ENCODE measurements at regions not wholly inside any gene's neighbourhood (a gene's known extent, or its start where the extent isn't known, plus 50 kb on each side); places are given as distances from the start of the nearest gene placed in this dataset.
"Not testable (repeated sequence)": the region's sequence is repeated elsewhere in the genome, so short reads cannot be mapped to it uniquely, and the experiment has no call there.

DNA sequence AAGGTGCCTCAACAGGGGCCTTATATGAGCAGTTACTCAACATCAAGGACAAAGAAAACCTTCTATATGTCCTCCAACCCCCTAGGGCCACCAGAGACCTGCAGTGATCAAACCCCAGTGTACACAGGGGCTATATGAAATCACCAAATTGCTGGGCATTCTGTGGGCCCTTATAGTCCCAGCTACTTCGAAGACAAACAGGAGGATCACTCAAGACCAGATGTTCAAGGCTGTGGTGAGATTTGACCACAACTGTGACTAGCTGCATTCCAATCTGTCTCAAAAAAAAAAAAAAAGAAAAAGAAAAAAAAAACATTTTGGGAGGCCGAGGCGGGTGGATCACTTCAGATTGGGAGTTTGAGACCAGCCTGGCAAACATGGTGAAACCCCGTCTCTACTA is 51.0 kb upstream of the PRB2 start:
- DNase-seq (ENCODE audit: low read depth in 3 of 3, low spot score in 2 of 3), result no peak

DNA sequence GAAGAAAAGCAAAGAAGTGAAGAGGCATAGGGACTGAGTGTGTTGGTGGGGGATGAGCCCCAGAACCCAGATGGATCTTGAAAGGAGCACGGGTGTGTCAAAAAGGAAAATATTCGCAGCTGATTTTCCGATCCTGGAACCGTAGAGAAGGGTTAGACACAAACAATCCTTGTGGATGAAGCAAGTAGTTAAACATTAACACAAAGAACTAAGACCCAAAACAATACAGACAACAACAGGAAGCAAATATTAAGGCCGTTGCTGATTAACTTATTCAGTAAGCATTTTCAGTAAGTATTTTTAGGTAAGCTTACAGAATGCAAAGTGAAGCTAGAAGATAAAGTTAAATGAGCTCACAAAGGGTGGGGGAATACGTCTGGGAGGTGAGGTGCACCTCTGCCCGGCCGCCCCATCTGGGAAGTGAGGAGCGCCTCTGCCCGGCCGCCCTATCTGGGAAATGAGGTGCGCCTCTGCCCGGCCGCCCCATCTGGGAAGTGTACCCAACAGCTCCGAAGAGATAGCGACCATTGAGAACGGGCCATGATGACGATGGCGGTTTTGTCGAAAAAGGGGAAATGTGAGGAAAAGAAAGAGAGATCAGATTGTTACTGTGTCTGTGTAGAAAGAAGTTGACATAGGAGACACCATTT is 62.8 kb upstream of the PRB2 start:
- no peak for DNase-seq (ENCODE audit: low read depth in 3 of 3, low spot score in 2 of 3)

DNA sequence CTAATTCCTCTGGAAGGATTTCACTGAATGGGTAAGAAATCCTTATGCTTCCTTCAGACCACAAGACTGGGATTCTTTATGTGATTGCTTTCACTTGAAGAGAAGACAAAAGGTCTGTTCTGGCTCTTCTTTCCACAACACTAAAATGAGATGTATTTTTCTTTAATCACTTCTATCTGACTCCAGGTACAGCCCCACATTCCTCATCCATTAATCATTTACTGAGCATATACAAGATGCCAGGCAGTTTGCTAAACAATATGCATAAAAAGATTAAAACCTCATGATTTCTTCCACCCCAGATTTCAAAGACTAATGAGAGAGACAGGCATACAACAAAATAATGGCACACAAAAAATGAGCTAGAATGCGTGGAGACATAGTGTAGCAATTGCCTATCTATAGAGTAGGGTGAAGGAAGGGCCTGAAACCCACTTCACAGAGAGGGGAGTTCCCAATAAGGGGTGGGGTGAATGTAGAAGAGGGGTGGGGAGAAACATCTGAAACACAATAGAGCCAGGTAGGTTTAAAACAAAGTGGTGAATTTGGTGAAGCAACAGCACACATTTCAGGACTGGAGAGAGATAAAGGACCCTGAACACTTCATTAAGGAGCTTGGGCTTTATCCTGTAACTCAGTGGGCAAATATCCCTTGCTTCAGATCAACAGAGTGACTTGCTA is 65.1 kb upstream of the PRB2 start:
- no peak for DNase-seq (ENCODE audit: low read depth in 3 of 3, low spot score in 2 of 3)

DNA sequence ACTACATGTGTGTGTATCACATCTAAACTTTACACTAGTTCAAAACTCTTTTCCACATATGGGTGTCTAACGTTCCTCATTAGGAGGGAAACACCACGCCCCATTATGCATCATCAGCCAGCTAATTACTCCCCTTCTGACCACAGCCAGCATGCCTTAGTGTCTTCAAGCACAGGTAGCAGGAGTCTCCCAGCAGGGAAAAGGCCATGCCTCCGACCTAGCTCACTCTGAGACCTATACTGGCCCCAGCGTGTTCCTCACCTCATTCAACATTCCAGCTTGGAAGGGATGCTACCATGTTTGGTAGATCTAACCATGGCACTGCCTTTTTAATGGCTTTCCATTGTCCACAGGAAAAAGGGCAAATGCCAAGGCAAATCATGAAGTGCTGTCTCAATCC is 66.1 kb upstream of the PRB2 start:
- DNase-seq (ENCODE audit: low read depth in 3 of 3, low spot score in 2 of 3), result no peak

DNA sequence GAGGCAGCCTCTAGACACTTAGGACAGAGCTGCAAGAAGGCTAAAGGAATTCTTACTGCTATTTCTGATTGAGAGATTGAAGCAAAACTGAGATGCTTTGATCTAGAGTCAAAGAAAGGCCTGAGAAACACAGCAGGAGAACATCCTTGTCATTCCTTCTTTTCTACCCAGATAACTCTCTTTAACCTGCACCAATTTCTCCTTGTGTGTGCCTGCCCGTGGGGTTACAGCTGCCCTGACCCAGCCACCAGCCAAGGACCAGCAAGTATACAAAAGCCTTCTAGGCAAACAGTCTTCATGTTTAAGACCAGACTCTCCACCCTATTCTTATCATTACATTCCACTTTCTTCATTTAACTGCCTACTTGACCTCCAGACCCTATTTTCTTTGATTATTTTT is 81.7 kb upstream of the PRB2 start:
- DNase-seq (ENCODE audit: low read depth in 3 of 3, low spot score in 2 of 3), result no peak

DNA sequence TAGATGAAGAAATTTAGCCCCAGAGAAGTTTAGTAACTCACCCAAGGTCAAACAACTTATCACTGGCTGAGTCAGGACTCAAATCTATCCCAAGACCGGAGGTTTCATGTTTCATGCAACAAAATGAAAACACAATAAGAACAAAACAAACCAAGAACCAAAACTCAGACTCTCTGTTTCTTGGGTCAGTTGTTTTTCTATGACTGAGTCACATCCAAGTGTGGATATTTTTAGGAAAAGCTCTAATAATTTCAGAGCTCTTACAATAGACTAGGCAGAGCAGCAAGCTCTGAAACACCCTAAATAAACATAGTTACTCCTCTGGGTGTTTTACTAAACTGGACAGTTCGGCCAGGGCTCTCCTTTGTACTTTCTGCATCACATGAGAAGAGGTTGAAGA is 87.6 kb upstream of the PRB2 start:
- no peak for DNase-seq (ENCODE audit: low read depth in 3 of 3, low spot score in 2 of 3)

DNA sequence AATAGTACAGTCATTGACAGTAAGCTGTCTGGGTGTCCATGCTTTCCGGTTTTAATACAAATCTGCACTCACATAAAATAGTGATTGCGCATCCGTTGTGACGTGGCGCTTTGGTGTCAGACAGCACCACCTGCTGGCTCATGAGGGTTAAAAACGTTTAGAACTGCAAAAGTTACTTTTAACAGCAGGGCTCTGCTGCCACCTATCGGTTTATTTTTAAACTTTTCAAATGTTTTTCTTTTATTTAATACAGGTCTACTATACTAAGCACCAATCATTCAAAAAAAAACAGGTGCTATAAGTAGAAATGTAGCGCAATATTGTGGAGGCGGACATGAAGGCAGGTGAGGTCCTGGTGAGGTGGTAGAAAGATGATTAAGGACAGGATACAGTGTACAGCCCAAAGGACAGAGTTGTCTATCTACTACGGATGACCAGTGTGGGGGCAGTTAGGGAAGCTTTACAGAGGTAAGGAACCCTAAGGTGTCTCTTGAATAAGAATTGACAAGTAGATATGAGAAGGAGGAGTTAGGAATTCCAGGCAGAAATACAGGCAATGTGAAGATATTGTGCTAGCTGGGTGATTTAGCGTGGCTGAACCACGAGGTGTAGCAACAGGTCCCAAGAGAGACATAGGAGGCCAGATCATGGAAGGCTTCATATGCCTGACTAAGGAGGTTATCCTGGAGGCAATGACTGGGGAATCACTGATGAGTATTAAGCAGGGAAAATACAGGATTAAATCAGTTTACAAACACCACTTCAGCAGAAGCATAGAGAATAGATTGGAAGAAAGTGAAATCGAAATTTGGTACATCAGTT is 91.5 kb upstream of the PRB2 start:
- peak; percentile 49 to 73 (median 71) for DNase-seq (ENCODE audit: low read depth in 3 of 3, low spot score in 2 of 3)

DNA sequence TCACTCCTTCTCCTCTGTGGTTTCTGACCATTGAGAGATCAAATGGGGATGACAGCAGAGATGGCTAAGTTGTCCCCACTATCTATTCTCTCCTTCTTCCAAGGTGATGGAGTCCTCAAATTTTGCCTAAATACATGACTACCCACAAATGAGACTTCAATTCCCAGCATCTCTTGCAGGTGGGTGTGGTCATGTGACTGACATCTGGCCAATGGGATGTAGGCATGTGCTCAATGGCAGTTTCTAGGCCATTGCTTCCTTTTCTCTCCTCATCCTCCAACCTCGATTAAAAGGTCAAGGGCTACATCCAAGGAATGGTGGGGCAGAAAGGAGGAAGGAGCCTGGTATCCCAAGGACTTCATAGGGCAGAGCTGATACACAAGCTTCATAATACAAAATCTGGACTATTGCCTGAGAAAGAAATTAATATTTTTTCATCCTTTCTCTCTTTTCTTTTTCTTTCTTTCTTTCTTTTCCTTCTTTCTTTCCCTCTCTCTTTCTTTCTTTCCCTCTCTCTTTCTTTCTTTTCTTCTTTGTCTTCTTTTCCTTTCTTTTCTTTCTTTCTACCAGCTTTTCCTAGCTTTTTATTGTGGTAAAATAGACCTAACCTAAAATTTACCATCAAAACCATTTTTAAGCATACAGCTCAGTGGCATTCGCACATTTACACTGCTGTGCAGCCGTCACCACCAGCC is 100.9 kb upstream of the PRB2 start:
- DNase-seq (ENCODE audit: low read depth in 3 of 3, low spot score in 2 of 3), result no peak

DNA sequence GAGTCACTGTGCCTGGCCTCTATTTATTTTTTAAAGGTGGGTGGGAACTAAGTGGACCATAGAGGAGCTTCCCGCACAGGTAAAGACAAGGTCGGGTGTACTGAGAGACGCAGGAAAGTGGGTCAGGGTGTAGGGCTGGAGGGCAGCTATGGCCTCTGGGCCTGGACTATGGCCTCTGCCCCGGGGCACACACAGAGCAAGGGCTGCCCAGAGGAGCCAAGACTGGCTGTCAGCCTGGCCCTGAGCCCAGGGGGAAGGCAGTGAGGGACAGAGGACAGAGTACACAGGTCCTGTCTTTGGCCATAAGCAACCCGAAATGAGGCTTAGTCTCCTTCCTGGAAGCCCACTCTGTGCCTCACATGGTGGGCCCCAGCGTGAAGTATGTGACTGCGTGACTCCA is 102.1 kb upstream of the PRB2 start:
- DNase-seq (ENCODE audit: low read depth in 3 of 3, low spot score in 2 of 3), result no peak

DNA sequence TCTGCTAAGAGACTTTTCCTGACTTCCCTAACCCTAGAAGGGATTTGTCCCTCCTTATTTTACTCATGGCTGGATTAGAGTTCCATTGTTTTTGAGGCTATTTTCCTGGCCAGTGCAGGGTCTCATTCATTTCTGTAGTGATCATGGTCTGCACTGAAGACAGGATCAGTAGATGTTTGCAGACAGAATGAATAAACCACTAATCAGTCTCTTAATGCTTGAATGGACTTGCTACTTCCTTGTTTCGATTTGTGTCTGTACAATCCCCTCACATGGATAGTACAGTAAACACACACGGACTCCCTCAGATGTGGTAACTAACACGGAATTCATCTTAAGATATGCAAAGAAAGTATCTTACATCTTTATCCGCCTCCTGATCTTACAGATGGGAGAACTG is 102.6 kb upstream of the PRB2 start:
- DNase-seq (ENCODE audit: low read depth in 3 of 3, low spot score in 2 of 3), result no peak

DNA sequence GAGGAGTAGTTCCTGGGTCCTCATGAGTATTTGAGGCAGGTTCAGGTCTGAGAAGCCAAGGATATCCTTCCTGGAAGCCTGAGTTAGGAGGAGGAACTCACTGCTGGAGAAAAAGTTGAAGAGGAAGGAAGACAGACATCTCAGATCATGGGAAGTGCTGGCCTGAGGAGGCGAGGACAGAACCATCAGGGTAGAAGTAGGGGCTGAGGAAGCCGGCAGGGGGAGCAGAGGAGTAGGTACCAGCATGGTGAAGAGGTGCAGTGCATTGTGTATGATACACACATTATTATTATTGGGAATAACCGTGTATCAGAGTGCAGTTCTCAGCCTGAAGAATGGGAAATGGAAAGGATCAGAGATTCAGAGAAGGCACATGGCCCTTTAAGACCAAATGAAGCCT is 103.2 kb upstream of the PRB2 start:
- not testable (repeated sequence) for DNase-seq (ENCODE audit: low read depth in 3 of 3, low spot score in 2 of 3)

DNA sequence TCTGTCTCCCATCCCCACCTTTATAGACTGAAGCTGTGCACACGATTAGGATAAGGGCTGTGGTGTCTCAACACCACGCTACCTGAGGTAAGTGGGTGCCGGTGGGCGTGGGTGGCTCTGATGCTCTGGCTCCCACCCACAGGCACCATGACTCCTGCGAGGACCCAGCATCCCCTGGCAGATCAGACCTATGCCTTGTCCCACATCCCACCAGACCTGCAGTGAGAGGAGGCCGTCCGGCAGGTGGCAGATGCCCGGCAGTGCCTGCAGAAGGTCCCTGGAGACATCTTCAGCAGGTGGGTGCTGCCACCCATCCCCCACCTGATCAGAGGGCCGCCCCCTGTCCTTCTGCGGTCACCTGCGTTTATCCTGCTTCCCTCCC is 104.4 kb upstream of the PRB2 start:
- DNase-seq (ENCODE audit: low read depth in 3 of 3, low spot score in 2 of 3), result no peak

DNA sequence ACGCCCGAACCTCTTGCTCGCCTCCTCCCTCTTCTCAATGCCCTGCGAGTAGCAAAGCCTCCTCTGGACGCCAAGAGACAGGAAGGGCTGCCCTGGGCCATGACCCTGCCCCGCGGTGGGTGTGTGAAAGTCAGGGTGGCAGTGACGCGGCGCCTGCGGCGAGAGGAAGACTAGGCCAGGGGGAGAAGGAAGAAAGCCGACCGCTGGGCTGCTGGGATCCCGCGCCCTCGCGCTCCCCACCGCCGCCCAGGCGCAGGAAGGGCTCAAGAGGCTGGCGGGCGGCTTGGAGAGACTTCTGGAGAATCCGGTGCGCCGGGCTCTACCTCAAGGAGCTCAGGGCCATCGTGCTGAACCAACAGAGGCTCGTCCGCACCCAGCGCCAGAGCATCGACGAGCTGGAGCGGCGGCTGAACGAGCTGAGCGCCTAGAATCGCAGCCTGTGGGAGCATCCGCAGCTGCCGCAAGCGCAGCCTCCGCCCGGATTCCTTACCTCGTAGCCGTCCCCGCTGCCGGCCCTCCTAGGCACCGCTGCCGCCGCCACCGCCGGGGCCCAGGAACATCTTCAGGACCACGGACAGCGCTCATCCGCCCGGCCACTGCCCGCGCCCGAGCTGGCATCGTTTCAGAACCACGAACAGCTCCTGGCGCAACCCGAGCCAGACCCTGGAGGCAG is 105.0 kb upstream of the PRB2 start:
- DNase-seq (ENCODE audit: low read depth in 3 of 3, low spot score in 2 of 3), result peak; percentile 67 to 87 (median 75)

DNA sequence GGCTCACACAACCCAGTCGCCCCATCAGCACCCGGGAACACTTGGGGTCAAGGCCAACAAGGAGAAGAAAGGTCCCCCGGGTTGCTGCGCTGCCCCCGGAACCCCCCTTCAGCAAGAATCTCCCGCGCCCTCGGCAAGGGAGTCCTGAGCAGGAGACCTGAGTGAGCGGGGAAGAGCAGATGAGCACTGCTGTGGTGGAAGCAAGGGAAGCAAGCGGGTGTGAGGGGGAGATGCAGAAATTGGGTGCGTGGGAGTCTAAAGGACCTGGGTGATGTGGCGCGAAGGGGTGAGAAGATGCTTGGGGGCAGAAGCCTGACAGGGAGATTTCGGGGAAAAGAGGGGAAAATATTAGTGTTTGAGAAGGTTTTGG is 105.5 kb upstream of the PRB2 start:
- no peak for DNase-seq (ENCODE audit: low read depth in 3 of 3, low spot score in 2 of 3)

DNA sequence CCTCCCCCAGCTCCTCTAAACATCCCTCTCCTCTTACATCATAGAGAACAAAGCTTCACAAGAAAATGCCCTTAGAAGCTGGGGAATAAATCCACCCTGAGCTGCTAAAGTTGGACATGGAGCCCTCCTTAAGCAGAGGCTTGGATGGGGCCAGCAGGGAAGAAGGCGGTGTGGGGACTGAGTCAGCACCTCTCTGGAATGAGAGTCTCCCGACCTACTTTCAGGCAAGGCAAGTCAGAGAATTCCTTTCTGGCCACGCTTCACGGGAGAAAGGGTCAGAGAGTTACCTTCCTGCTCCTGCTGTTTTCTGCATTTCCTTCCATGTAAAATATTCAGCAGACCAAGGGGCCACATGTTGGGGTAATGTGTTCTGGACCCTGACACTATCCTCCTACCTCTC is 113.3 kb upstream of the PRB2 start:
- no peak for DNase-seq (ENCODE audit: low read depth in 3 of 3, low spot score in 2 of 3)

DNA sequence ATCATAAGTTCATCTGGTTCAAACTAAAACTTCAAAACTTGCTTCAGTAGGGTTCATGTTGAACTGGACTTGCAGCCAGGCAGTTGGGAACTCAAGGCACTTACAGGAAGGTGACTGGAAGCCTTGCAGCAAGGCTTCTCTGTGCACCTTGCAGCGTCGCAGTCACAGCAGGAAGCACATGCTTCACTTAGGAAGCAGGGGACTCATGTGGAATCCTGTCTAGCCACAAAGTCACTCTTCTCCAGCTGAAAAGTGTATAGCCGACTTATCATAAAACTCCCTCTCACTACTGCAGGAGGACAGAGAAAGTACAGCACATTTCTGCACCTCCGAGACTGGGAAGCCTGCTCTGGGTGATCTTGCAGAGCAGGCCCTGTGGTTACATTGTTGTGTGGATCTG is 114.0 kb upstream of the PRB2 start:
- no peak for DNase-seq (ENCODE audit: low read depth in 3 of 3, low spot score in 2 of 3)

DNA sequence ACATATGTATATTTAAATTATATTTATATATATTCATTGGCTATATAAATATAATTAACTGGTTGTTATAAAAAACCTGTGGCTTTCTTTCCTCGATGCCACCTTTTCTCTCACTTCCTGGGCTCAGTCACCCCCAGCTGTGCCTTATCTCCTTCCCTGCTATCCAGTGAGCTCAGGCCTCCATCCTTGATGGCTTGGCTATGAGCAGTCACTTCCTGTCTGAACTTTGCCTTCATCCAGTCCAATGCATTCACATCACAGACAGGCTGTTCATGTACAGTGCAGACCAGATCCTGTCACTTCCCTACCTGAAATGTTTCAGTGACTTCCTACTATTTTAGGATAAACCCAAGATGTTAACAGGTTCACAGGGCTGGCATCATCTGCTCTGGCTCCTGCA is 115.3 kb upstream of the PRB2 start:
- no peak for DNase-seq (ENCODE audit: low read depth in 3 of 3, low spot score in 2 of 3)

DNA sequence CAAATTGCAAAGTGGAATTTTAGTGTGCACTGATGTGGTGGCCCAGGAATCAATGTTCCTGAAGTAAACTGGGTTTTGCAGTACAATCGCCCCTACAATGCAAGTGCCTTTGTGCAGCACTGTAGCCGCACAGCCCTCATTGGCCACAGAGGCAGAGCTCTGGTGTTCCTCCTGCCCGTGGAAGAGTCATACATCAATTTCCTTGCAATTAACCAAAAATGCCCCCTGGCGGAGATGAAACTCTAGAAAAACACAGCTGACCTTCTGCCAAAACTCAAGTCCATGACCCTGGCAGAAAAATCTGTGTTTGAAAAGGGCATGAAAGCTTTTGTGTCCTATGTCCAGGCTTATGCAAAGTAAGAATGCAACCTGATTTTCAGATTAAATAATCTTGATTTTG is 117.9 kb upstream of the PRB2 start:
- DNase-seq (ENCODE audit: low read depth in 3 of 3, low spot score in 2 of 3), result no peak

DNA sequence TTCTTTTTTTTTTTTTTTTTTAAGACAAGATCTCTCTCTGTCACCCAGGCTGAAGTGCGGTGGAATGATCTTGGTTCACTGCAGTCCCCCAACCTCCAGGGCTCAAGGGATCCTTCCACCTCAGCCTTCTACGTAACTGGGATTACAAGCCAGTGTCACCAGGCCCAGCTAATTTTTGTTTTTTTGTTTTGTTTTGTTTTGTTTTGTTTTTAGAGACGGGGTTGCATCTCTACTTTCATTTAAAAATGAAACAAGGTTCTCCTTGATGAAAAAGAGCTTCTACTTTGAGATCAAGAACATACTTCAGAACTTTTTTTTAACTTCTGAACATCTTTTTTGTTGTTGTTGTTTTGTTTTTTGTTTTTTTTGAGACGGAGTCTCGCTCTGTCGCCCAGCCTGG is 121.7 kb upstream of the PRB2 start:
- no peak for DNase-seq (ENCODE audit: low read depth in 3 of 3, low spot score in 2 of 3)

DNA sequence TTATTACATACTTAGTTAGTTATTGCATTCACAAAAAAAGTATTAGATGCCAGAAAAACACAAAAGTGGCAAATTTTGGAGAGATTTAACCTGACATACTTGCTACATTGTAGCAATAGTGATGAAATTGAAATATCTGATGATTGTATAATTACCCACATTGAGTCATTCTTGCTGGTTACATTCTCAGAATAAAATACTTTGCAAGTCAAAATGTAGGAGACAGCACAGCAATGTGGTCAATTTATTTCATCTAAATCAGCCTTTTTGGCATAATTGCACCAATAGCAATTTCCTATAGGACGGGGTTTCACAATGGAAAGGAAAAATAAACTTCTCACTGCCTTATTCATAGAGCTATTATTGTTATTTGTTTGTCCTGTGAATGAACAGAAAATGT is 125.0 kb upstream of the ETV6 start:
- DNase-seq (ENCODE audit: low read depth in 3 of 3, low spot score in 2 of 3), result no peak

DNA sequence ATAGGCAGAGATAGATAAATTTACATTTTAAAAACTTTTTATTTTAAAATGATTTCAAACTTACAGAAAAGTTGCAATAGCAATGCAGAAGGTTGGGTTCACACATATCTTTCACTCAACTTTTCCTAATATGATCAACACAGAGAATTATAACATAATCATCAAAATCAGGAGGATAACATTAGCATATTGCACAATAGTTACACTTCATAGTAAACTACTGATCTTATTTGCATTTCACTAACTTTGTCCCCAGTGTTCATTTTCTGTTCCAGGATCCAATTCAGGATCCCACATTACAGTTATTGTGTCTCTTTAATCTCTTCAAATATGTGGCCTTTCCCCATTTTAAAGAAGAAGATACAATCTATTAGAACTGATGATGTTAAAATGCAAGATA is 115.4 kb upstream of the ETV6 start:
- DNase-seq (ENCODE audit: low read depth in 3 of 3, low spot score in 2 of 3), result no peak

Measured in right renal cortex interstitium (tissue), 3 donors.